ENCODE measurements at regions not wholly inside any gene's neighbourhood (a gene's known extent, or its start where the extent isn't known, plus 50 kb on each side); places are given as distances from the start of the nearest gene placed in this dataset.
"Not testable (repeated sequence)": the region's sequence is repeated elsewhere in the genome, so short reads cannot be mapped to it uniquely, and the experiment has no call there.

DNA sequence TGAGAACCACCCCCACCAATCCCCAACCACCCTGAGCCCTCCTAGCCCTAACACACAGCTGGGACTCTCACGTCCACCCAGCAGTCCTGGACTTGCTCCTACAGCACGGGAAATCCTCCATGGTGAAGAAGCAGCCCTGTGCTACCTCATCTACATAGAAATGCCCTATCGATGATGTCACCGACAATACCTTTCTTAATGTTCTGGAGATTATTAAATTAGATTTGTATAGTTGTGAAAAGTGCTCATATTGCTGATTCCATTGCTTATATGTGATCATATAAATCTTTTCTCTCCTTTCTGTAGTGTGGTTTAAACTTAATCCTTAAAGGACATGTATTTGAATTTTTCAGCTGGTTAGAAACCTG lies 97.1 kb downstream of the PPIAL4G start:
- DNase-seq (ENCODE audit: low spot score), result not testable (repeated sequence)

- no peak for DNase-seq (ENCODE audit: low spot score)
Observed at GRCh38 chr1:148385371-148386030, 97.6 kb downstream of the PPIAL4G start.

DNA sequence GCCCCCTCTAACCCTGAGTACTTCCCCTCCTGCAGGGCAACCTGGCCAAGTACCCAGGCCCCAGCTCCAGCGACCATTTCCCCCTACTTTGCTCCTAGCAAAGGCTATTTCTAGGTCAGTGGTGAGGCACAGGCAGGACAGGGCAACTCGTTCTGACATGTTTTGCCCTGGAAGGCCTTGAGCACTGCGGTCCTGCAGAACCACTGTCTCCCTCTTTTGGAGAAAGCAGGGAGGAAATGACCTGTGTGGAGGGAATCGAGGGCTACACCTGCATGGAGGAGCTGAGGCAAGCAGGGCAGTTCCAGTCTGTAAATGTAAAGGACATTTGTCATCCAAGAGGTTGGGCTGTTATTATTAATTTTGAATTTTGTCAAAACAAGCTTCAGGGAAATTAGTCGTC lies 99.1 kb downstream of the PPIAL4G start:
- DNase-seq (ENCODE audit: low spot score), result no peak

GRCh38 chr1:148379697-148380096 lies 103.4 kb downstream of the PPIAL4G start:
- DNase-seq (ENCODE audit: low spot score), result no peak

DNA sequence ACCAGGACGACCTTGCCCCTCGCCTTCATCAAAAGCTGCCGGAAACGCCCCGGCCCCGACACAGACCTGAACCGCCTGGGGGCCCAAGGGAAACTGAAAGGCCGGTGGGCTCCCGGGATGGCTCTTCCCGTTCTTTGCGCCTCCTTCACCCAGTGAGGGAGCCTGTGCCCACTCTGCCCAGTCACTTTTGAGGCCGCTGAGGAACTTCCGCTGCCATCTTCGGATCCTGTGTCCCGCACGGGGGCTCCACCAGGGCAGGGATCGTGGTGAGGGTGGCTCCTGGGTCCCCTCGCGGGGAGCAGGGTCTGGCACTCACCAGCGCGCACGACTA lies 104.0 kb downstream of the PPIAL4G start:
- DNase-seq (ENCODE audit: low spot score), result no peak

- DNase-seq (ENCODE audit: low spot score), result not testable (repeated sequence)
Observed at GRCh38 chr1:148377992-148378391, 105.1 kb downstream of the PPIAL4G start.

DNA sequence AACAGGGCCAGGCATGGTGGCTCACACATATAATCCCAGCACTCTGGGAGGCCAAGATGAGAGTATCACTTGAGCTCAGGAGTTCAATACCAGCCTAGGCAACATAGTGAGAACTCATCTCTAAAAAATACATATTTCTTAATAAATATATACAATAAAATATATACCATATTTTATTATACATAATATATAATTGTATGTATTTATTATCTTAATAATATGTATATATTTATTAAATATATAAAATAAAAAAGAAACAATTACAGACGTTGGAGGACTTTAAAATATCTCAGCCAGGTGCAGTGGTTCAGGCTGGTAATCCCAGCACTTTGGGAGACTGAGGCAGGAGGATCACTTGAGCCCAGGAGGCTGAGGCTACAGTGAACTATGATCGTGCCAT lies 106.1 kb downstream of the PPIAL4G start:
- DNase-seq (ENCODE audit: low spot score), result not testable (repeated sequence)

- DNase-seq (ENCODE audit: low spot score), result no peak
Observed at GRCh38 chr1:148374101-148374500, 109.0 kb downstream of the PPIAL4G start.

DNA sequence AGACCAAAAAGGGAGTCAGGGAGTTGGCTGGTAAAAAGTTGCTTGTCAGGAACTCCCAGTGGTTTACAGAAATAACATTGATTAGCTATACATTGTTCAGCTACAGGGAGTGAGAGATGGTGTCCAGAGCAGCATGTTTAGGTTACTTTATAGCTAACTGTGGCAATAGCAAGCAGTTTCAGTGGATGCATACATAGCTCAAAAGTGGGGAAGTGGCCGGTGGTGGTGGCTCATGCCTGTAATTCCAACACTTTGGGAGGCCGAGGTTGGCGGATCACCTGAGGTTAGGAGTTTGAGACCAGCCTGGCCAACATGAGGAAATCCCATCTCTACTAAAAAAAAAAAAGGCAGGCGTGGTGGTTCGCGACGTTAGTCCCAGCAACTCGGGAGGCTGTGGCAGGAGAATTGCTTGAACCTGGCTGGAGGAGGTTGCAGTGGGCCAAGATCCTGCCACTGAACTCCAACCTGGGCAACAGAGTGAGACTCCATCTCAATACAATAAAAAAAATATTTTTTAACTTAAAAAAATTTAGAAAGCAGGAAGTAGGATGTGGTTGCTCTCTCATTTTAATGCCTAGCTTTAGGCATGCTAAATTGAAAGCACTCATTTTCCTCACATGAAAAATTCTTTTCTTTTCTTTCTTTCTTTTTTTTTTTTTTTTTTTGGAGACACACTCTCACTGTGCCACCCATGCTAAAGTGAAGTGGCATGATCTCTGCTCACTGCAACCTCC lies 109.7 kb downstream of the PPIAL4G start:
- no peak for DNase-seq (ENCODE audit: low spot score)

DNA sequence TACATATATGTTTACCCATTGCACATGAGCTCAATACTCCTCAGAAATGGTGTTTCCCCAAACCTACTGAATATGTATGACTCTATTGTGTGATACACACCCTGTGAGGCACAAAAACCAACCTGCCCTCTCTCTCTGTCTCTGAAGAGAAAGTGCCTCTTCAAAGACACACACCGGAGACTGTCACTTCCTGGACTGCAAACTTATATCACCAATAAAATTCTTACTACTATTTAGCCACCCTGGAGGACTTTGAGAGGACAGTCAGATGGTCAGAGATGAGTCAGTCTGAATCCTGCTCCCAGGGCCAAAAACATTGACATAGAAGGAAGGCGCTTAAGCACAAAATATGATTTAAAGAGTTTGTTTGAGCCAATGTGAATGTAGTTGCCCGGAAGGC lies 110.4 kb downstream of the PPIAL4G start:
- no peak for DNase-seq (ENCODE audit: low spot score)

DNA sequence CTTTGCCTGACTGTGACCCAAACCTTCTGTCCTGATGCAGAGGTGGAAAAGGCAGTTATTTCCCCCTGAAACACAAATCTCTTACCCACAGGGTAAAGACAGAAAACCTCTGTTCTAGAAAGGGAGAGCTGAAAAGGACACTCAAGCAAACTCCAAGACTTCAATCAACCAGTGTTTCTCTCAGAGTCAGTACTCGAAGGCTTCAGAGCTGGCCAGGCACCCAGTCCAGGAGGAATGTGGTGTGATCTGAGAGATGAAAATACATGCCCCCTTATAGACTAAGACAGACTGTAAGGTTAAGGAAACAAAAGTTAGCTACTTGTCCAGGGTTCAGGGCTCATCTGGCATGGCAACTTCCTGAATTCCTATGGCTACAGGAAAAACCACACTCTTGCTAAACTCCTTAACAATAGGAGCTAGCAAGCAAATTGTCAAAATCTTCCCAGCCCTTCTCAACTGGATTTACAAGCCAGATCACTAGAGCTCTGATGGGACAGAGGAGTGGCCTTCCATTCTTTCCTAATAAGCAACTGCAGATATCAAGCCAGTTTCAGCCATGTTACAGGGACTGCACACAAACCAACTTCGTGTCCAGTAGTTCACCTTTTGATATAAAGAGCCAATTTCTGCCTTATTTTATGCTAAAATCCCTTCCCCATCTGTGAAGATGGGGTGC lies 110.9 kb downstream of the PPIAL4G start:
- DNase-seq (ENCODE audit: low spot score), result not testable (repeated sequence)

GRCh38 chr1:148371551-148371994 lies 111.5 kb downstream of the PPIAL4G start:
- peak; percentile 68 for DNase-seq (ENCODE audit: low spot score)

- not testable (repeated sequence) for DNase-seq (ENCODE audit: low spot score)
Observed at GRCh38 chr1:148370661-148371060, 112.4 kb downstream of the PPIAL4G start.

DNA sequence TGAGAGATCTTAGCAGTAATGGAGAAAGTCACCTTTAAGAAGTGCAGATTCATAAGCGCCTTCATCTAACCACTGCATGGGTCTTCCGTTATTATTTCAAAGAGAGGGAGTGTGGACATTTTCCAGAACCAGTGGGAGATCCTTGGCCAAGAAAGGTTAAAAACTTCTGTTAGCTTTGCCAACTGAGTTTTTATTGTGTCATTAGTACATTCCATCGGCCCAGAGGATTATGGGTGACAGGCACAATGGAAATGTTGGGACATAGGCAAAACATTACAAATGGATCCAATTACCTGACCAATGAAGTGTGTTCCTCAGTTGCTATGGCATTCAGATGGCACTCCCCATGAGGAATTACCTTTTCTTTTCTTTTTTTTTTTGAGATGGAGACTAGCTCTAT lies 115.5 kb downstream of the PPIAL4G start:
- no peak for DNase-seq (ENCODE audit: low spot score)

- not testable (repeated sequence) for DNase-seq (ENCODE audit: low spot score)
Observed at GRCh38 chr1:148366136-148366753, 116.9 kb downstream of the PPIAL4G start.

- DNase-seq (ENCODE audit: low spot score), result not testable (repeated sequence)
Observed at GRCh38 chr1:148365151-148365550, 118.0 kb downstream of the PPIAL4G start.

DNA sequence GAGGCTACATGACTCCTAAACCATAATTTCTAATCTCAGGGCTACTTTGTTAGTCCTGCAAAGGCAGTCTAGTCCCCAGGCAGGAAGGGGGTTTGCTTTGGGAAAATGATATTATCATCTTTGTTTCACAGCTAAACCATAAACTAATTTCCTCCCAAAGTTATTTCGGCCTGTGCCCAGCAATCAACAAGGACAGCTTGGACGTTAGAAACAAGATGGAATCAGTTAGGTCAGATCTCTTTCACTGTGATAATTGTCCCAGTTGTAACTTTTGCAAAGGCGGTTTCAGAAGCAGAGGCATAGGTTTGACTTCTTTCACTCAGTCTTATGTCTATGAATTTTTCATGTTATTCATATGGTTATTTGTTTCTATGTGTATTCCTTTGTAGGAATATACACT lies 119.1 kb downstream of the PPIAL4G start:
- DNase-seq (ENCODE audit: low spot score), result not testable (repeated sequence)

- DNase-seq (ENCODE audit: low spot score), result no peak
Observed at GRCh38 chr1:148363439-148363810, 119.7 kb downstream of the PPIAL4G start.

DNA sequence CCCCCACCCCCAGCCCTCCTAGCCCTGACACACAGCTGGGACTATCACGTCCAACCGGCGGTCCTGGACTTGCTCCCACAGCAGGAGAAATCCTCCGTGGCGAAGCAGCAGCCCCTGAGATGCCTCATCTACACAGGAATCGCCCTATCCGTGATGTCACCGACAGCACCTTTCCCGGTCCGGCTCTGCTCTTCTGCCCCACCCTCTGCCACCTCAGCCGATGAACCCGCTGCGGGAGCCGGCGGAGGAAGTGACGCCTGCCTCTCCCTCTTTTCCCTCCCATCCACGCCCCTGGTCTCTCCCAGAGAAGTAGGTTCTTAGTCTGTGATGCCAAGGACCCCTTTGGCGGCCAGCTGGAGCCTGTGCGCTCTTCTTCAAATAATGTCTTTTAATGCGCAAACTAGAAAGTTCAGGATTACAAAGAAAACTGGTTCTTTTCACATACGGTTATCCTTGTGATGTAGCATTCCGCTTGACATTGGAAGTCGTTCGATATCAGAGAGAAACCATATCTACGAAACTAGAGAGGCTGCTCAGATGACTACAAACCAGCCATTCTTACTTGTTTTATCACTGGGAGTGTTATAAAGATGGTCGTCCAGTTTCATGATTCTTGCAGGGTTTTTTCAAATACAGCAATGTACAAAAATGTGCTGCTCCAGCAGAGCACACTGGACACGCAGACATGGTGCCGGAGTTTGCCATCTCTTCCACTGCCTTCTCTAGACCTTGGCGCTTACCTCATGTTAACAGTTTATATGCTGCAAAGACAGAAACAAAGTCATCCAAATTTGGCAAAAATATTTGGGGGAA lies 120.3 kb downstream of the PPIAL4G start:
- DNase-seq (ENCODE audit: low spot score), result no peak

DNA sequence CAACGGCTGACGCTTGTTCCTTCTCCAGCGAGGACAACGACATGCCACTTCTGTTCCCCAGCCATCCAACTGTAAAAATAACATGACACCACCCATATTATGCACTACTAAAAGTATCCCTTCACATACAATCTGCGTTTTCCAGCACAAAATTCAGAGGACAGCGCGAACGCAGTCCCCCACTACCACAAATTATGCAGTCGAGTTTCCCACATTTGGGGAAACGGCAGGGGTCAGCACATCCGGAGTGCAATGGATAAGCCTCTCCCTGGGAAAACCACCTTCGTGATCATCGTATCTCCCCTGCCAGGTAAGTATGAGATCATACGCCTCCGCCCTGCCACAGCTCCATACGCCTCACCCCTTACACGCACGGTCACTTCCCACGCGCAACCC lies 120.9 kb downstream of the PPIAL4G start:
- no peak for DNase-seq (ENCODE audit: low spot score)

DNA sequence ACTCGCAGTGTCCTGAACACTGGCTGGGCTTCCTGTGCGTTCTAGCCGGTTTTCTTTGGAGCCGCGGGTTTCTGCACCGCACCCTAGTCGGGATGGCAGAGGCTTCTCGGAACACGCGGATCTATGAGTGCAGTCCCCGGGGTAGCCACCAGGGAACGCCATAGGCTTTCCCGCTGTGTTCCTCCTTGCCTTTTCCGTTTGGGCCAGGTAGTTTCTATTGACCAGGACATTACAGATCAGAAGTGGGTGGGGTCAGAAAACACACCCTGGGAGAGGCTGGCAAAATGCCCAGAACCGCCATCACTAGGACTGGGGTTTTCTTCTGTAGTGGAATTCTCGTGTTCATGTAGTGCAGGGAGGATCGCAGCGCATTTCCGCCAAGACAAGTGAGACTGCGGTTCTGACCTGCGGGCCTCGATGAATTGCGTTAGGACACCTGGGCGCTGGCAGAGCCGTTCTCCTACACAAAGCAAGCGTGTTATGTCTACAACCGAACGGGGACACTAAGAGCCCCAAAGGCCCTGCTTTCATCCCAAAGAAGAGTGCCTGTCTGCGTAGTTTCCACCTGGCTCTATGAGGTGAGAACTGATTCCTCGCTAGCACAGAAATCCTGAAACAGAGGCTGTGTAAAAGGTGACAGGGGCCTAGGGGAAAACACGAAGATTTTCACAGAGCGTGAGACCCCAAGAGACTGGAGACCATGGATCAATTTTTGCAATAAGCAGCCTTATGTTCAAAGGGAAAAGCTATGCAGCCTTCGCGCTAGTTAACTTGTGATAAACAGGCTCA lies 121.5 kb downstream of the PPIAL4G start:
- DNase-seq (ENCODE audit: low spot score), result not testable (repeated sequence)

Data from hepatic stellate cell (primary cell).